ENCODE measurements at regions not wholly inside any gene's neighbourhood (a gene's known extent, or its start where the extent isn't known, plus 50 kb on each side); places are given as distances from the start of the nearest gene placed in this dataset.
A peak's percentile ranks its signal among the peaks of the same experiment; 100 is the strongest.
"Not testable (repeated sequence)": the region's sequence is repeated elsewhere in the genome, so short reads cannot be mapped to it uniquely, and the experiment has no call there.

GRCh38 chr5:158236511-158237335 is 377.8 kb upstream of the CLINT1 start:
- H3K27ac ChIP-seq: no peak overlapping the region
- no peaks in the 10 kb centered on the region for H3K27me3 ChIP-seq
- intact Hi-C loops (cut with DNase I): no loop called here
- H3K9me3 ChIP-seq: no peaks in the 10 kb centered on the region
- ATAC-seq (no peak), DNase-seq (no peak)
- H3K4me1 ChIP-seq: no peaks in the 10 kb centered on the region
- TF ChIP-seq POLR2A (IDR thresholded peaks at IDR 0.05) (no peak), CTCF (IDR thresholded peaks at IDR 0.05) (no peak)
- no peak overlapping the region for H3K4me3 ChIP-seq
- 67% methylated on average over 3 of the region's 3 CpGs for WGBS (ENCODE audit: insufficient coverage, low coverage, low lambda C conversion rate, missing lambda C conversion rate)
- H3K36me3 ChIP-seq: no peaks in the 10 kb centered on the region

GRCh38 chr5:158235159-158235547 is 376.2 kb upstream of the CLINT1 start:
- intact Hi-C loops (cut with DNase I): no loop called here
- TF ChIP-seq CTCF (IDR thresholded peaks at IDR 0.05) (no peak), POLR2A (IDR thresholded peaks at IDR 0.05) (no peak)
- no peak for ATAC-seq
- DNase-seq: no peak
- no peaks in the 10 kb centered on the region for H3K4me1 ChIP-seq
- no peaks in the 10 kb centered on the region for H3K36me3 ChIP-seq
- WGBS (ENCODE audit: insufficient coverage, low coverage, low lambda C conversion rate, missing lambda C conversion rate): 80% methylated on average over 4 of the region's 4 CpGs
- no peaks in the 10 kb centered on the region for H3K27me3 ChIP-seq
- H3K27ac ChIP-seq: no peak overlapping the region
- no peaks in the 10 kb centered on the region for H3K9me3 ChIP-seq
- no peak overlapping the region for H3K4me3 ChIP-seq

- Histone ChIP-seq H3K36me3 (no peaks in the 10 kb centered on the region), H3K27me3 (no peaks in the 10 kb centered on the region), H3K4me1 (no peaks in the 10 kb centered on the region), H3K4me3 (no peak overlapping the region), H3K9me3 (no peaks in the 10 kb centered on the region), H3K27ac (no peak overlapping the region)
- ATAC-seq (peak in 2 of 4 donors; percentile 28 to 50), DNase-seq (no peak)
- WGBS (ENCODE audit: insufficient coverage, low coverage, low lambda C conversion rate, missing lambda C conversion rate): 45% methylated on average over 11 of the region's 11 CpGs
- no peak for TF ChIP-seq CTCF (IDR thresholded peaks at IDR 0.05)
- intact Hi-C loops (cut with DNase I): no loop called here
These were observed 375.6 kb upstream of the CLINT1 start for GRCh38 chr5:158234323-158235158.

- ATAC-seq (peak in 2 of 4 donors; percentile 17 to 45), DNase-seq (no peak)
- no peaks in the 10 kb centered on the region for H3K9me3 ChIP-seq
- no peak overlapping the region for H3K27ac ChIP-seq
- TF ChIP-seq CTCF (IDR thresholded peaks at IDR 0.05): no peak
- H3K36me3 ChIP-seq: no peaks in the 10 kb centered on the region
- no peaks in the 10 kb centered on the region for H3K27me3 ChIP-seq
- 85% methylated on average over 2 of the region's 2 CpGs for WGBS (ENCODE audit: insufficient coverage, low coverage, low lambda C conversion rate, missing lambda C conversion rate)
- no peaks in the 10 kb centered on the region for H3K4me1 ChIP-seq
- no peak overlapping the region for H3K4me3 ChIP-seq
- intact Hi-C loops (cut with DNase I): no loop called here
These were observed 374.9 kb upstream of the CLINT1 start for GRCh38 chr5:158233735-158234322.

- H3K4me3 ChIP-seq; H3K36me3 ChIP-seq; H3K27me3 ChIP-seq; H3K4me1 ChIP-seq; H3K9me3 ChIP-seq; intact Hi-C loops (cut with DNase I); ATAC-seq; DNase-seq; H3K27ac ChIP-seq: not testable (repeated sequence)
- WGBS (ENCODE audit: insufficient coverage, low coverage, low lambda C conversion rate, missing lambda C conversion rate): 73% methylated on average over 4 of the region's 5 CpGs
These were observed 368.4 kb upstream of the CLINT1 start for GRCh38 chr5:158227314-158227713.
